Endodermal cell (in vitro differentiated cells): ENCODE measurements at regions not wholly inside any gene's neighbourhood (a gene's known extent, or its start where the extent isn't known, plus 50 kb on each side); places are given as distances from the start of the nearest gene placed in this dataset.
"Not testable (repeated sequence)": the region's sequence is repeated elsewhere in the genome, so short reads cannot be mapped to it uniquely, and the experiment has no call there.

Experiments used
- DNase-seq: peaks from one replicate; pipeline ENCODE4 v3.0.0-alpha.2; 2017
- H3K27ac ChIP-seq: 2 replicates; pipeline ENCODE4 v1.5.1; 2013; ENCODE audit warnings: mild to moderate bottlenecking, low read depth, low read length, moderate library complexity
- H3K27me3 ChIP-seq: 2 replicates; pipeline ENCODE4 v1.6.1; 2013; ENCODE audit warnings: mild to moderate bottlenecking, low read length, moderate library complexity; ENCODE audit not compliant: insufficient read depth, control insufficient read depth, poor library complexity, severe bottlenecking
- H3K36me3 ChIP-seq: 2 replicates; pipeline ENCODE4 v1.7.0; 2013; ENCODE audit warnings: mild to moderate bottlenecking, low read length, moderate library complexity; ENCODE audit not compliant: control insufficient read depth, insufficient read depth
- H3K4me1 ChIP-seq: one replicate; pipeline ENCODE4 v1.7.0; 2013; ENCODE audit warnings: low read length; ENCODE audit not compliant: control insufficient read depth, insufficient read depth
- H3K4me3 ChIP-seq: 2 replicates; pipeline ENCODE4 v1.5.1; 2013; ENCODE audit warnings: mild to moderate bottlenecking, low read length, moderate library complexity
- H3K9ac ChIP-seq: 2 replicates; pipeline ENCODE4 v1.6.1; 2013; ENCODE audit warnings: mild to moderate bottlenecking, low read length, moderate library complexity; ENCODE audit not compliant: poor library complexity, severe bottlenecking; ENCODE audit errors: extremely low read depth
- H3K9me3 ChIP-seq: 2 replicates; pipeline ENCODE4 v1.6.1; 2013; ENCODE audit warnings: mild to moderate bottlenecking, low read length, moderate library complexity; ENCODE audit not compliant: control insufficient read depth
- H3K27ac Mint-ChIP-seq: 2 replicates; pipeline ENCODE4 v1.8.0; 2020; ENCODE audit warnings: mixed read lengths
- H3K27me3 Mint-ChIP-seq: 2 replicates; pipeline ENCODE4 v1.8.0; 2021; ENCODE audit warnings: mild to moderate bottlenecking, mixed read lengths; ENCODE audit not compliant: insufficient read depth
- H3K36me3 Mint-ChIP-seq: 2 replicates; pipeline ENCODE4 v1.8.0; 2020; ENCODE audit warnings: low read depth, mixed read lengths
- H3K4me1 Mint-ChIP-seq: 2 replicates; pipeline ENCODE4 v1.8.0; 2020; ENCODE audit warnings: mixed read lengths
- H3K4me3 Mint-ChIP-seq: 2 replicates; pipeline ENCODE4 v1.8.0; 2020; ENCODE audit warnings: mild to moderate bottlenecking, moderate library complexity, mixed read lengths
- H3K9me3 Mint-ChIP-seq: 2 replicates; pipeline ENCODE4 v1.8.0; 2020; ENCODE audit warnings: mild to moderate bottlenecking, mixed read lengths
- CTCF ChIP-seq: fragments of 200-600 bp; sonication (generic); conservative IDR thresholded peaks from 2 replicates; pipeline ENCODE4 v1.5.0; 2021; ENCODE audit warnings: antibody characterized with exemption, mild to moderate bottlenecking
- WGBS, 2 experiments: methylation state at CpG; one replicate each; pipeline versions ENCODE4 v1.1.5 to v1.1.7; 2013; ENCODE audit warnings: missing lambda C conversion rate in 2 of 2, mixed read lengths in 1 of 2; ENCODE audit not compliant: insufficient coverage in 1 of 2, insufficient read length in 1 of 2; 5-methylcytosine and 5-hydroxymethylcytosine counted together

- H3K9me3 ChIP-seq = peaks cover 8% of the 10 kb centered on the region
- DNase-seq = no peak
- H3K4me3 ChIP-seq = no peak overlapping the region
- Mint-ChIP-seq H3K36me3 (no peaks in the 10 kb centered on the region), H3K27me3 (no peaks in the 10 kb centered on the region), H3K4me3 (no peak overlapping the region), H3K9me3 (peaks cover 17% of the 10 kb centered on the region), H3K4me1 (no peaks in the 10 kb centered on the region), H3K27ac (no peak overlapping the region)
- no peak for TF ChIP-seq CTCF
- no peaks in the 10 kb centered on the region for H3K27me3 ChIP-seq
- H3K9ac ChIP-seq = no peak overlapping the region
- no CpG with 5 or more reads among the region's 1 CpG for WGBS, 2 experiments
- no peaks in the 10 kb centered on the region for H3K4me1 ChIP-seq
- H3K36me3 ChIP-seq = no peaks in the 10 kb centered on the region
- no peak overlapping the region for H3K27ac ChIP-seq
Measured at GRCh38 chr4:138437263-138437851, 195.2 kb upstream of the SLC7A11 start.

- H3K27me3 Mint-ChIP-seq = not testable (repeated sequence)
Measured at GRCh38 chr4:138435733-138436132, 193.6 kb upstream of the SLC7A11 start.

GRCh38 chr4:138435046-138435445, 192.9 kb upstream of the SLC7A11 start:
- H3K36me3 Mint-ChIP-seq, H3K4me1 ChIP-seq, H3K27me3 Mint-ChIP-seq, H3K9me3 ChIP-seq, H3K4me3 Mint-ChIP-seq, H3K27me3 ChIP-seq, H3K9ac ChIP-seq, H3K4me3 ChIP-seq, H3K4me1 Mint-ChIP-seq, H3K27ac Mint-ChIP-seq, H3K27ac ChIP-seq, H3K36me3 ChIP-seq, DNase-seq: not testable (repeated sequence)
- peaks cover 17% of the 10 kb centered on the region for H3K9me3 Mint-ChIP-seq

More at GRCh38 chr4:138435733-138436132, 193.6 kb upstream of the SLC7A11 start:
- H3K4me3 Mint-ChIP-seq, H3K4me3 ChIP-seq, H3K4me1 ChIP-seq, H3K27ac Mint-ChIP-seq, H3K27me3 ChIP-seq, H3K27ac ChIP-seq, DNase-seq, H3K36me3 Mint-ChIP-seq, H3K9ac ChIP-seq, H3K36me3 ChIP-seq, H3K9me3 ChIP-seq, H3K4me1 Mint-ChIP-seq: not testable (repeated sequence)
- peaks cover 17% of the 10 kb centered on the region for H3K9me3 Mint-ChIP-seq
- 91 to 100% methylated on average over 1 to 2 of the region's 2 CpGs for WGBS, 2 experiments

GRCh38 chr4:138428611-138429010, 186.5 kb upstream of the SLC7A11 start:
- no peak overlapping the region for H3K4me3 Mint-ChIP-seq
- H3K4me1 ChIP-seq = no peaks in the 10 kb centered on the region

More at GRCh38 chr4:138428611-138429010, 186.5 kb upstream of the SLC7A11 start:
- Histone ChIP-seq H3K9me3 (no peaks in the 10 kb centered on the region), H3K27me3 (no peaks in the 10 kb centered on the region), H3K27ac (no peak overlapping the region), H3K9ac (no peak overlapping the region), H3K4me3 (no peak overlapping the region), H3K36me3 (no peaks in the 10 kb centered on the region)
- no peaks in the 10 kb centered on the region for H3K36me3 Mint-ChIP-seq
- WGBS, 2 experiments = 92 to 94% methylated on average over 4 of the region's 4 CpGs
- H3K27ac Mint-ChIP-seq = no peak overlapping the region
- TF ChIP-seq CTCF = no peak
- no peaks in the 10 kb centered on the region for H3K9me3 Mint-ChIP-seq
- DNase-seq = no peak
- H3K27me3 Mint-ChIP-seq = no peaks in the 10 kb centered on the region
- H3K4me1 Mint-ChIP-seq = peaks cover under 1% of the 10 kb centered on the region
